IMR-90 (cell line): ENCODE measurements at regions not wholly inside any gene's neighbourhood (a gene's known extent, or its start where the extent isn't known, plus 50 kb on each side); places are given as distances from the start of the nearest gene placed in this dataset.

Source experiments
- ATAC-seq: fragments of 200-7000 bp; cut with Tn5 transposase; 2 replicates; pipeline ENCODE4 v1.9.1; 2020; ENCODE audit warnings: low read depth, mild to moderate bottlenecking, moderate library complexity
- BruUV-seq: library from RNA; stranded (reverse); fragments of 400-500 nt; replicated peaks from 2 replicates; lab custom pipeline; 2021; lab: Mats Ljungman, UMichigan
- CTCF ChIA-PET: fragments of 300-600 bp; formaldehyde crosslinking; extraction: SDS; loops from one replicate; lab custom pipeline; 2021; ENCODE audit warnings: antibody characterized with exemption; lab: Yijun Ruan, JAX
- POLR2A ChIA-PET: fragments of 300-600 bp; sonication (Branson Sonifier 250); formaldehyde crosslinking; loops from one replicate; lab custom pipeline; 2022; ENCODE audit warnings: antibody characterized with exemption; ENCODE audit not compliant: unreplicated experiment; lab: Charles Lee
- DNase-seq: peaks from one replicate; pipeline ENCODE4 v3.0.0; 2013
- H2AFZ ChIP-seq: replicated peaks from 2 replicates; pipeline ENCODE3; 2013; ENCODE audit warnings: low read length, mild to moderate bottlenecking; ENCODE audit not compliant: poor library complexity
- H2AK5ac ChIP-seq: 2 replicates; pipeline ENCODE4 v1.6.1; 2013; ENCODE audit warnings: low read depth, low read length, inconsistent platforms
- H2AK9ac ChIP-seq: replicated peaks from 2 replicates; pipeline ENCODE3; 2013; ENCODE audit warnings: mild to moderate bottlenecking, low read depth, low read length, moderate library complexity; ENCODE audit not compliant: poor library complexity
- H2BK120ac ChIP-seq: 2 replicates; pipeline ENCODE4 v1.6.1; 2013; ENCODE audit warnings: low read depth, low read length, inconsistent platforms
- H2BK15ac ChIP-seq: 3 replicates; pipeline ENCODE4 v1.6.1; 2013; ENCODE audit warnings: low read depth, low read length, inconsistent platforms
- H2BK20ac ChIP-seq: 2 replicates; pipeline ENCODE4 v1.6.1; 2013; ENCODE audit warnings: low read depth, mild to moderate bottlenecking, inconsistent platforms, low read length, moderate library complexity
- H2BK5ac ChIP-seq: 2 replicates; pipeline ENCODE4 v1.6.1; 2013; ENCODE audit warnings: mild to moderate bottlenecking, low read depth, low read length, inconsistent platforms; ENCODE audit not compliant: poor library complexity, severe bottlenecking
- H3K14ac ChIP-seq: replicated peaks from 2 replicates; pipeline ENCODE4 v1.6.1; 2013; ENCODE audit warnings: low read depth, low read length, inconsistent platforms
- H3K18ac ChIP-seq: 2 replicates; pipeline ENCODE4 v1.6.1; 2013; ENCODE audit warnings: low read depth, low read length, control low read depth
- H3K23ac ChIP-seq: 2 replicates; pipeline ENCODE4 v1.6.1; 2013; ENCODE audit warnings: low read depth, low read length, inconsistent platforms
- H3K27ac ChIP-seq: 2 replicates; pipeline ENCODE4 v1.5.1; 2013; ENCODE audit warnings: mild to moderate bottlenecking, control low read depth, low read length; ENCODE audit not compliant: insufficient read depth
- H3K27me3 ChIP-seq: 2 replicates; pipeline ENCODE4 v1.6.1; 2013; ENCODE audit warnings: low read length; ENCODE audit not compliant: control insufficient read depth, insufficient read depth
- H3K36me3 ChIP-seq: 2 replicates; pipeline ENCODE4 v1.6.1; 2013; ENCODE audit warnings: low read length, mixed read lengths; ENCODE audit not compliant: control insufficient read depth, insufficient read depth
- H3K4ac ChIP-seq: 2 replicates; pipeline ENCODE4 v1.6.1; 2013; ENCODE audit warnings: low read depth, low read length, inconsistent platforms
- H3K4me1 ChIP-seq: 2 replicates; pipeline ENCODE4 v1.6.1; 2013; ENCODE audit warnings: low read length, mixed read lengths; ENCODE audit not compliant: control insufficient read depth, insufficient read depth
- H3K4me2 ChIP-seq: 2 replicates; pipeline ENCODE4 v1.6.1; 2013; ENCODE audit warnings: low read depth, mild to moderate bottlenecking, control low read depth, low read length, moderate library complexity
- H3K4me3 ChIP-seq: 2 replicates; pipeline ENCODE4 v1.5.1; 2013; ENCODE audit warnings: low read depth, mild to moderate bottlenecking, control low read depth, low read length, moderate library complexity; ENCODE audit not compliant: insufficient read depth
- H3K56ac ChIP-seq: 2 replicates; pipeline ENCODE4 v1.6.1; 2013; ENCODE audit warnings: low read length, inconsistent platforms; ENCODE audit not compliant: insufficient read depth; ENCODE audit errors: extremely low read depth
- H3K79me1 ChIP-seq, 2 experiments: 2 replicates each; pipeline ENCODE4 v1.6.1; 2013; ENCODE audit warnings: low read length in 2 of 2, inconsistent platforms in 1 of 2, low read depth in 1 of 2
- H3K9ac ChIP-seq: 2 replicates; pipeline ENCODE4 v1.6.1; 2013; ENCODE audit warnings: low read depth, low read length, control low read depth
- H3K9me1 ChIP-seq: 2 replicates; pipeline ENCODE4 v1.6.1; 2013; ENCODE audit warnings: low read length, inconsistent platforms; ENCODE audit not compliant: insufficient read depth
- H3K9me3 ChIP-seq: 2 replicates; pipeline ENCODE4 v1.6.1; 2013; ENCODE audit warnings: low read length; ENCODE audit not compliant: control insufficient read depth, insufficient read depth
- H4K20me1 ChIP-seq: 2 replicates; pipeline ENCODE4 v1.6.1; 2013; ENCODE audit warnings: low read length, inconsistent platforms; ENCODE audit not compliant: insufficient read depth
- H4K5ac ChIP-seq: 2 replicates; pipeline ENCODE4 v1.6.1; 2013; ENCODE audit warnings: mild to moderate bottlenecking, low read depth, low read length, control low read depth
- H4K8ac ChIP-seq, 2 experiments: 2 replicates each; pipeline ENCODE4 v1.6.1; 2013; ENCODE audit warnings: low read depth in 2 of 2, low read length in 2 of 2, control low read depth in 1 of 2, inconsistent platforms in 1 of 2
- H4K91ac ChIP-seq: 2 replicates; pipeline ENCODE4 v1.6.1; 2013; ENCODE audit warnings: low read depth, low read length, inconsistent platforms; ENCODE audit not compliant: insufficient read depth
- BHLHE40 ChIP-seq: fragments of 150-350 bp; IDR thresholded peaks from 2 replicates; pipeline ENCODE4 v1.6.1; 2016; ENCODE audit warnings: mild to moderate bottlenecking, low read depth, low read length
- CEBPB ChIP-seq: IDR thresholded peaks from 2 replicates; pipeline ENCODE4 v1.6.1; 2012; ENCODE audit warnings: low read depth, low read length, improper control_type of control experiment
- CHD1 ChIP-seq: IDR thresholded peaks from 2 replicates; pipeline ENCODE4 v1.6.1; 2012; ENCODE audit warnings: low read depth, low read length, improper control_type of control experiment
- FOS ChIP-seq: fragments of 150-350 bp; IDR thresholded peaks from 2 replicates; pipeline ENCODE4 v1.6.1; 2016; ENCODE audit warnings: low read depth, low read length
- MAFK ChIP-seq: IDR thresholded peaks from 2 replicates; pipeline ENCODE4 v1.6.1; 2012; ENCODE audit warnings: low read depth, low read length, improper control_type of control experiment
- MAZ ChIP-seq: IDR thresholded peaks from 2 replicates; pipeline ENCODE4 v1.6.1; 2012; ENCODE audit warnings: low read depth, mild to moderate bottlenecking, low read length, improper control_type of control experiment, moderate library complexity, borderline replicate concordance
- MXI1 ChIP-seq: IDR thresholded peaks from 2 replicates; pipeline ENCODE4 v1.6.1; 2012; ENCODE audit warnings: low read depth, mild to moderate bottlenecking, low read length, moderate library complexity, borderline replicate concordance
- NFE2L2 ChIP-seq: fragments of 150-350 bp; IDR thresholded peaks from 2 replicates; pipeline ENCODE4 v1.6.1; 2016; ENCODE audit warnings: low read depth, mild to moderate bottlenecking, low read length
- POLR2A ChIP-seq: IDR thresholded peaks from 2 replicates; pipeline ENCODE4 v1.6.1; 2012; ENCODE audit warnings: mild to moderate bottlenecking, low read depth, low read length
- RAD21 ChIP-seq: IDR thresholded peaks from 2 replicates; pipeline ENCODE4 v1.6.1; 2012; ENCODE audit warnings: low read length, improper control_type of control experiment
- RCOR1 ChIP-seq: IDR thresholded peaks from 2 replicates; pipeline ENCODE4 v1.6.1; 2012; ENCODE audit warnings: mild to moderate bottlenecking, low read length, improper control_type of control experiment; ENCODE audit not compliant: insufficient replicate concordance
- RFX5 ChIP-seq: IDR thresholded peaks from 2 replicates; pipeline ENCODE4 v1.8.0; 2012; ENCODE audit warnings: low read depth, mild to moderate bottlenecking, low read length, moderate library complexity
- SMC3 ChIP-seq: fragments of 150-350 bp; IDR thresholded peaks from 2 replicates; pipeline ENCODE4 v1.6.1; 2016; ENCODE audit warnings: low read depth, mild to moderate bottlenecking, antibody characterized with exemption, low read length, moderate library complexity
- WGBS, 2 experiments: methylation state at CpG; one replicate each; pipeline versions ENCODE4 v1.1.5 to v1.1.7; 2013; ENCODE audit warnings: missing lambda C conversion rate in 2 of 2; ENCODE audit not compliant: insufficient read length in 1 of 2; ENCODE audit errors: extremely low coverage in 2 of 2; 5-methylcytosine and 5-hydroxymethylcytosine counted together
- dilution Hi-C: fragments of 300-500 bp; cut with HindIII; formaldehyde crosslinking; loops from one replicate; pipeline ENCODE4 v1.14.3; 2018; ENCODE audit warnings: low sequenced_read_pairs; ENCODE audit not compliant: unreplicated experiment
- in situ Hi-C: fragments of 300-500 bp; cut with MboI; formaldehyde crosslinking; loops from 3 replicates; pipeline ENCODE4 v1.14.3; 2019; ENCODE audit warnings: low sequenced_read_pairs, inconsistent platforms, mixed read lengths
- intact Hi-C: fragments of 100-400 bp; cut with micrococcal nuclease; formaldehyde crosslinking; loops from 2 replicates; pipeline ENCODE4 v1.10.0; 2022
- TF ChIP-seq, protein P1 (sequence below): conservative IDR thresholded peaks from 2 replicates; pipeline ENCODE4 v1.5.1; 2012; ENCODE audit warnings: mild to moderate bottlenecking, low read depth, low read length, improper control_type of control experiment
- TF ChIP-seq, protein P2 (sequence below): fragments of 150-350 bp; IDR thresholded peaks from 2 replicates; pipeline ENCODE4 v1.6.1; 2017; ENCODE audit warnings: mild to moderate bottlenecking, antibody characterized with exemption, low read length, low read depth
- TF ChIP-seq, protein P3 (sequence below): fragments of 150-350 bp; IDR thresholded peaks from 2 replicates; pipeline ENCODE4 v1.6.1; 2016; ENCODE audit warnings: low read depth, mild to moderate bottlenecking, low read length, moderate library complexity, borderline replicate concordance

DNA sequence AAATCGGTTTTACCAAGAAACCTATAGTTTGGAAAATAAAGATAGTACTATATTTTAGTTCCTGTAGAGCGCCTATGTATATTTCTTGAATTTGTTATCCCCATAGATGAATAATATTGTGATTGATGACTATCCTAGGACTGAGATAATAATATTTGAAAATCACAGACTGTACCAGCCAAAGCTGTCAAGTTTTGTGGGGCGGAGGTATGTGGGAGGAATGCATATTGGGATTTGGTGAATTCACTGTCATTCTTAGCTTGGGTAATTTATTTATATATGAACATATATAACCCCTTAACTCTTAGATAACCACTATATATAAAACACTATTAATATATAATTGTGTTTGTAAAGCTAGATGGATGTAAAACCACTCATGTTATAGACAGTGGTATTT lies 205.5 kb upstream of the ARSJ start:
- no peak overlapping the region for H2AK9ac ChIP-seq
- no peaks in the 10 kb centered on the region for H3K9me1 ChIP-seq
- no peak overlapping the region for H4K8ac ChIP-seq
- CTCF ChIA-PET: no interaction called here
- BruUV-seq: no TSS peak
- no peak for ATAC-seq
- no peak overlapping the region for H4K91ac ChIP-seq
- no peaks in the 10 kb centered on the region for H3K27me3 ChIP-seq
- in situ Hi-C loops: no loop called here
- H3K56ac ChIP-seq: no peak overlapping the region
- intact Hi-C loops: loop anchor here (10.0 kb wide), 1 partner anchor 420 kb away; the partner anchor contains the start of gene CAMK2D
- no peak overlapping the region for H2BK20ac ChIP-seq
- no peaks in the 10 kb centered on the region for H3K36me3 ChIP-seq
- H2BK15ac ChIP-seq: no peak overlapping the region
- H3K9me3 ChIP-seq: peaks cover 7% of the 10 kb centered on the region
- H3K4me3 ChIP-seq: no peak overlapping the region
- no peak overlapping the region for H2AK5ac ChIP-seq
- H3K79me1 ChIP-seq: no peaks in the 10 kb centered on the region; a peak in 1 of 4 replicates
- no peak overlapping the region for H2BK120ac ChIP-seq
- H3K4me2 ChIP-seq: no peak overlapping the region
- POLR2A ChIA-PET: no interaction called here
- H3K9ac ChIP-seq: no peak overlapping the region
- no peak overlapping the region for H4K5ac ChIP-seq
- H3K4me1 ChIP-seq: no peaks in the 10 kb centered on the region
- no peak for DNase-seq
- H2BK5ac ChIP-seq: no peak overlapping the region
- H3K4ac ChIP-seq: no peak overlapping the region
- no peak for TF ChIP-seq FOS
- TF ChIP-seq CHD1: no peak
- no peak for TF ChIP-seq CEBPB
- TF ChIP-seq RFX5: no peak
- TF ChIP-seq SMC3: no peak
- TF ChIP-seq NFE2L2: no peak
- no peak for TF ChIP-seq MAFK
- no peak for TF ChIP-seq MXI1
- TF ChIP-seq, protein P1, sequence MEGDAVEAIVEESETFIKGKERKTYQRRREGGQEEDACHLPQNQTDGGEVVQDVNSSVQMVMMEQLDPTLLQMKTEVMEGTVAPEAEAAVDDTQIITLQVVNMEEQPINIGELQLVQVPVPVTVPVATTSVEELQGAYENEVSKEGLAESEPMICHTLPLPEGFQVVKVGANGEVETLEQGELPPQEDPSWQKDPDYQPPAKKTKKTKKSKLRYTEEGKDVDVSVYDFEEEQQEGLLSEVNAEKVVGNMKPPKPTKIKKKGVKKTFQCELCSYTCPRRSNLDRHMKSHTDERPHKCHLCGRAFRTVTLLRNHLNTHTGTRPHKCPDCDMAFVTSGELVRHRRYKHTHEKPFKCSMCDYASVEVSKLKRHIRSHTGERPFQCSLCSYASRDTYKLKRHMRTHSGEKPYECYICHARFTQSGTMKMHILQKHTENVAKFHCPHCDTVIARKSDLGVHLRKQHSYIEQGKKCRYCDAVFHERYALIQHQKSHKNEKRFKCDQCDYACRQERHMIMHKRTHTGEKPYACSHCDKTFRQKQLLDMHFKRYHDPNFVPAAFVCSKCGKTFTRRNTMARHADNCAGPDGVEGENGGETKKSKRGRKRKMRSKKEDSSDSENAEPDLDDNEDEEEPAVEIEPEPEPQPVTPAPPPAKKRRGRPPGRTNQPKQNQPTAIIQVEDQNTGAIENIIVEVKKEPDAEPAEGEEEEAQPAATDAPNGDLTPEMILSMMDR: no peak
- TF ChIP-seq, protein P2, sequence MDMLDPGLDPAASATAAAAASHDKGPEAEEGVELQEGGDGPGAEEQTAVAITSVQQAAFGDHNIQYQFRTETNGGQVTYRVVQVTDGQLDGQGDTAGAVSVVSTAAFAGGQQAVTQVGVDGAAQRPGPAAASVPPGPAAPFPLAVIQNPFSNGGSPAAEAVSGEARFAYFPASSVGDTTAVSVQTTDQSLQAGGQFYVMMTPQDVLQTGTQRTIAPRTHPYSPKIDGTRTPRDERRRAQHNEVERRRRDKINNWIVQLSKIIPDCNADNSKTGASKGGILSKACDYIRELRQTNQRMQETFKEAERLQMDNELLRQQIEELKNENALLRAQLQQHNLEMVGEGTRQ: no peak
- TF ChIP-seq MAZ: no peak
- TF ChIP-seq RAD21: no peak
- TF ChIP-seq RCOR1: no peak
- TF ChIP-seq, protein P3, sequence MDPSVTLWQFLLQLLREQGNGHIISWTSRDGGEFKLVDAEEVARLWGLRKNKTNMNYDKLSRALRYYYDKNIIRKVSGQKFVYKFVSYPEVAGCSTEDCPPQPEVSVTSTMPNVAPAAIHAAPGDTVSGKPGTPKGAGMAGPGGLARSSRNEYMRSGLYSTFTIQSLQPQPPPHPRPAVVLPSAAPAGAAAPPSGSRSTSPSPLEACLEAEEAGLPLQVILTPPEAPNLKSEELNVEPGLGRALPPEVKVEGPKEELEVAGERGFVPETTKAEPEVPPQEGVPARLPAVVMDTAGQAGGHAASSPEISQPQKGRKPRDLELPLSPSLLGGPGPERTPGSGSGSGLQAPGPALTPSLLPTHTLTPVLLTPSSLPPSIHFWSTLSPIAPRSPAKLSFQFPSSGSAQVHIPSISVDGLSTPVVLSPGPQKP: no peak
- TF ChIP-seq BHLHE40: no peak
- no peak for TF ChIP-seq POLR2A
- no CpG with 5 or more reads among the region's 3 CpGs for WGBS, 2 experiments
- dilution Hi-C loops: no loop called here
- H3K23ac ChIP-seq: no peak overlapping the region
- H2AFZ ChIP-seq: no peak overlapping the region
- H3K27ac ChIP-seq: no peak overlapping the region
- H3K18ac ChIP-seq: no peak overlapping the region
- no peak overlapping the region for H3K14ac ChIP-seq
- H4K20me1 ChIP-seq: no peaks in the 10 kb centered on the region
